Gastrocnemius medialis (tissue), 4 donors: ENCODE measurements at regions not wholly inside any gene's neighbourhood (a gene's known extent, or its start where the extent isn't known, plus 50 kb on each side); places are given as distances from the start of the nearest gene placed in this dataset.

ENCODE experiments used
- CTCF ChIP-seq, 5 experiments: fragments of 450-650 bp in 3 of 5; fragments of 200-600 bp in 2 of 5; sonication (generic) in 2 of 5; IDR thresholded peaks in 4 of 5; conservative IDR thresholded peaks in 1 of 5; 1 replicate in 4 of 5; 2 replicates in 1 of 5; pipeline ENCODE4 v1.5.1; 2016 to 2019; ENCODE audit warnings: antibody characterized with exemption in 5 of 5, mild to moderate bottlenecking in 3 of 5, moderate library complexity in 3 of 5
- POLR2A ChIP-seq, 2 donors: fragments of 450-650 bp; IDR thresholded peaks; one replicate each; pipeline ENCODE4 v1.6.1; 2017; ENCODE audit warnings: antibody characterized with exemption in 2 of 2, mild to moderate bottlenecking in 2 of 2, moderate library complexity in 2 of 2

- TF ChIP-seq CTCF (IDR thresholded peaks at IDR 0.05 in 4 of 5, conservative IDR thresholded peaks at IDR 0.05 in 1 of 5) (no peak), POLR2A (IDR thresholded peaks at IDR 0.05) (no peak)
Measured at GRCh38 chr2:181165199-181165868, 184.9 kb downstream of the UBE2E3 start.
